SH-SY5Y (cell line): ENCODE measurements at regions not wholly inside any gene's neighbourhood (a gene's known extent, or its start where the extent isn't known, plus 50 kb on each side); places are given as distances from the start of the nearest gene placed in this dataset.

Source experiments
- GATA2 ChIP-seq: IDR thresholded peaks from 2 replicates; pipeline ENCODE4 v1.6.1; 2011; ENCODE audit warnings: mild to moderate bottlenecking, low read depth, low read length
- GATA3 ChIP-seq: IDR thresholded peaks from 2 replicates; pipeline ENCODE4 v1.6.1; 2011; ENCODE audit warnings: low read depth, mild to moderate bottlenecking, low read length, moderate library complexity

GRCh38 chr11:36757075-36757474 lies 159.0 kb upstream of the RAG2 start:
- TF ChIP-seq GATA2 (no peak), GATA3 (no peak)
